Muscle layer of duodenum (tissue), 2 donors: ENCODE measurements at regions not wholly inside any gene's neighbourhood (a gene's known extent, or its start where the extent isn't known, plus 50 kb on each side); places are given as distances from the start of the nearest gene placed in this dataset.

Experiments used
- H3K27ac ChIP-seq: one replicate; pipeline ENCODE4 v1.7.0; 2013; ENCODE audit warnings: mild to moderate bottlenecking, low read length
- H3K27me3 ChIP-seq: one replicate; pipeline ENCODE4 v1.7.0; 2013; ENCODE audit warnings: low read depth, mild to moderate bottlenecking, control low read depth, low read length
- H3K36me3 ChIP-seq, 2 donors: one replicate each; pipeline ENCODE4 v1.7.0; 2013; ENCODE audit warnings: low read length in 2 of 2, control low read depth in 1 of 2, mild to moderate bottlenecking in 1 of 2; ENCODE audit not compliant: insufficient read depth in 2 of 2, control insufficient read depth in 1 of 2
- H3K4me1 ChIP-seq, 2 donors: one replicate each; pipeline ENCODE4 v1.7.0; 2013; ENCODE audit warnings: low read length in 2 of 2, mild to moderate bottlenecking in 2 of 2, control low read depth in 1 of 2, moderate library complexity in 1 of 2; ENCODE audit not compliant: insufficient read depth in 2 of 2, control insufficient read depth in 1 of 2
- H3K4me3 ChIP-seq, 2 donors: one replicate each; pipeline ENCODE4 v1.7.0; 2013; ENCODE audit warnings: low read length in 2 of 2, low read depth in 1 of 2, mild to moderate bottlenecking in 1 of 2
- H3K9me3 ChIP-seq, 2 donors: one replicate each; pipeline ENCODE4 v1.7.0; 2013; ENCODE audit warnings: low read length in 2 of 2, control low read depth in 1 of 2, mild to moderate bottlenecking in 1 of 2; ENCODE audit not compliant: control insufficient read depth in 1 of 2
- donor health status: healthy.

GRCh38 chr7:71055504-71055903 lies 76.4 kb upstream of the GALNT17 start:
- no peaks in the 10 kb centered on the region for H3K4me1 ChIP-seq
- H3K9me3 ChIP-seq, result peaks cover 0 to 6% of the 10 kb centered on the region in 2 donors
- H3K27ac ChIP-seq, result no peak overlapping the region
- no peaks in the 10 kb centered on the region for H3K36me3 ChIP-seq
- no peak overlapping the region for H3K4me3 ChIP-seq
- H3K27me3 ChIP-seq, result no peaks in the 10 kb centered on the region

- Histone ChIP-seq H3K27me3 (no peaks in the 10 kb centered on the region), H3K36me3 (no peaks in the 10 kb centered on the region), H3K27ac (no peak overlapping the region), H3K9me3 (peaks cover 4 to 18% of the 10 kb centered on the region in 2 donors), H3K4me1 (no peaks in the 10 kb centered on the region), H3K4me3 (no peak overlapping the region)
Observed at GRCh38 chr7:71077743-71078476, 54.0 kb upstream of the GALNT17 start.
